KMS-11 (cell line): ENCODE measurements at regions not wholly inside any gene's neighbourhood (a gene's known extent, or its start where the extent isn't known, plus 50 kb on each side); places are given as distances from the start of the nearest gene placed in this dataset.

Experiments
- H2AFZ ChIP-seq: fragments of 200-600 bp; sonication (generic); 2 replicates; pipeline ENCODE4 v1.6.1; 2016; ENCODE audit warnings: antibody characterized with exemption, mixed run types, low read depth
- H3K27ac ChIP-seq: fragments of 200-600 bp; sonication (generic); 2 replicates; pipeline ENCODE4 v1.6.1; 2016; ENCODE audit warnings: mild to moderate bottlenecking, mixed run types
- H3K27me3 ChIP-seq: fragments of 200-600 bp; sonication (generic); 2 replicates; pipeline ENCODE4 v1.6.1; 2017; ENCODE audit warnings: mild to moderate bottlenecking, low read depth, mixed run types, moderate library complexity; ENCODE audit not compliant: insufficient read depth
- H3K36me3 ChIP-seq: fragments of 200-600 bp; sonication (generic); 2 replicates; pipeline ENCODE4 v1.6.1; 2017; ENCODE audit warnings: mild to moderate bottlenecking, mixed run types; ENCODE audit not compliant: insufficient read depth
- H3K4me1 ChIP-seq: fragments of 200-600 bp; sonication (generic); 2 replicates; pipeline ENCODE4 v1.6.1; 2016; ENCODE audit warnings: mild to moderate bottlenecking, low read depth, mixed run types; ENCODE audit not compliant: poor library complexity, severe bottlenecking
- H3K4me2 ChIP-seq: fragments of 200-600 bp; sonication (generic); 2 replicates; pipeline ENCODE4 v1.7.0; 2016; ENCODE audit warnings: mild to moderate bottlenecking, mixed run types
- H3K4me3 ChIP-seq: fragments of 200-600 bp; sonication (generic); IDR thresholded peaks from 2 replicates; pipeline ENCODE4 v1.6.1; 2017; ENCODE audit warnings: low read depth, low read length, mixed read lengths; ENCODE audit not compliant: insufficient read depth
- H3K79me2 ChIP-seq: fragments of 200-600 bp; sonication (generic); 2 replicates; pipeline ENCODE4 v1.6.1; 2016; ENCODE audit warnings: low read depth, mixed run types; ENCODE audit not compliant: insufficient read depth
- H3K9ac ChIP-seq: fragments of 200-600 bp; sonication (generic); 2 replicates; pipeline ENCODE4 v1.6.1; 2016; ENCODE audit warnings: mild to moderate bottlenecking, mixed run types
- H4K20me1 ChIP-seq: fragments of 200-600 bp; sonication (generic); 2 replicates; pipeline ENCODE4 v1.6.1; 2016; ENCODE audit warnings: mild to moderate bottlenecking, mixed run types; ENCODE audit not compliant: insufficient read depth
- TF ChIP-seq, protein P1 (sequence below): fragments of 200-600 bp; sonication (generic); conservative IDR thresholded peaks from 2 replicates; pipeline ENCODE4 v1.6.1; 2017; ENCODE audit warnings: low read depth, mild to moderate bottlenecking, antibody characterized with exemption, low read length, moderate library complexity, mixed read lengths

DNA sequence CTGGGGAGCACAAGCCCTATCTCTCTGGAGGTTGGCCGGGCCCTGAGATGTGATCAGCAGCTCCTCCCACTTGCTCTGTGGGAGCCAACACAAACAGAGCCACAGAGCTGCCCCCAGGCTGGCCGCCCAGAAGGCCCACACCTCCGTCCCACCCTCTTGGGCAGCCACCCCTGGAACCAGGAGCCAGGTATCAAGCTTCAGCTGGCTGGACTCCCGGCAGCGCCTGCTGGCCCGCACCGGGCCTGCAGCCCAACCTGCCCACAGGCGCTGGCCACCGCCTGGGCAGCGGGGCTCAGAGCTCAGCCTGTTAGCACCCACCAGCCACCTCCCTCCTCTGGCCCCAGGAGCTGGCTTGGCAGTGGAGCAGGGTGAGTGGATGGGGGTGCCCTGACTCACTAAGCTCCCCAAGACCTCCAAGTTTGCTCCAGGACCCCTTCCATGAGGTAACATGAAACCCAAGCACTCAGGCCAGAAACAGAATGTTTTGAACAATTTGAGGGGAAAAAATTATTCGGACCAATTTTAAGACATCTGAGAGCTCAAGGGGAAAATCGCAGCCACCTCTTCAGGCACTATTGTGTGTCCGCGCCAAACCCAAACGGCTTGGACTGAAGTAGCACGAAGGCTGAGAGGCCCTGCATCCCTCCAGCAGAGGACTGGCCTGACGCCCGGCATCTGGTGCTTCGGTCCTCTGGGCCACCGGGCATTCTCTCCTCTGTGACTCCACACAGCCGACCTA lies 450.8 kb downstream of the SOX6 start:
- Histone ChIP-seq H4K20me1 (no peaks in the 10 kb centered on the region), H3K4me1 (no peaks in the 10 kb centered on the region), H3K36me3 (no peaks in the 10 kb centered on the region), H3K27me3 (no peaks in the 10 kb centered on the region), H3K4me2 (no peak overlapping the region), H3K27ac (no peak overlapping the region), H3K4me3 (no peak overlapping the region), H3K79me2 (no peaks in the 10 kb centered on the region), H3K9ac (no peak overlapping the region), H2AFZ (no peak overlapping the region)
- TF ChIP-seq, protein P1, sequence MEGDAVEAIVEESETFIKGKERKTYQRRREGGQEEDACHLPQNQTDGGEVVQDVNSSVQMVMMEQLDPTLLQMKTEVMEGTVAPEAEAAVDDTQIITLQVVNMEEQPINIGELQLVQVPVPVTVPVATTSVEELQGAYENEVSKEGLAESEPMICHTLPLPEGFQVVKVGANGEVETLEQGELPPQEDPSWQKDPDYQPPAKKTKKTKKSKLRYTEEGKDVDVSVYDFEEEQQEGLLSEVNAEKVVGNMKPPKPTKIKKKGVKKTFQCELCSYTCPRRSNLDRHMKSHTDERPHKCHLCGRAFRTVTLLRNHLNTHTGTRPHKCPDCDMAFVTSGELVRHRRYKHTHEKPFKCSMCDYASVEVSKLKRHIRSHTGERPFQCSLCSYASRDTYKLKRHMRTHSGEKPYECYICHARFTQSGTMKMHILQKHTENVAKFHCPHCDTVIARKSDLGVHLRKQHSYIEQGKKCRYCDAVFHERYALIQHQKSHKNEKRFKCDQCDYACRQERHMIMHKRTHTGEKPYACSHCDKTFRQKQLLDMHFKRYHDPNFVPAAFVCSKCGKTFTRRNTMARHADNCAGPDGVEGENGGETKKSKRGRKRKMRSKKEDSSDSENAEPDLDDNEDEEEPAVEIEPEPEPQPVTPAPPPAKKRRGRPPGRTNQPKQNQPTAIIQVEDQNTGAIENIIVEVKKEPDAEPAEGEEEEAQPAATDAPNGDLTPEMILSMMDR, result no peak

DNA sequence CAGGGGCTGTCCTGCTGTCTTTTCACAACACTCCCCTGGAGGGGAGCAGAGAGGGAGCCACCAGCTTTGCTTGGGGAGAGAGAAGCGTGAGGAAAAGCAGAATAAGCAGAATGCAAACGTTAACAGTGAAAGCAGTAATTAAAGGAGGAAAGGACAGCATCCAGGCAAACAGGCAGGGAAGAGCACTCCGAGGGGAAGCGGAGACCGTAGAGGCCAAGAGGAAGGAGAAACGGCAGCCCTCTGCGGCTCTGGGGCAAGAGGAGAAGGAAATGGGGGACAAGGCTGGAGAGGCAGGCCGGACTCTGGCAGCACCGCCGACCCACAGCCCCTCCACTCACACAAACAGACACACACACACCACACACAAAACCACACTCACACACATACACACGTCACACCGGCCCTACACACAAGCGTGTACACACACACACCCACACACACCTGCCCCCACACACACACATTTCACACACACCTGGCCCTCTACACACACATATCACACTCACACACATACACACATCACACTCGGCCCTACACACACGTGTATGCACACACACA lies 449.8 kb downstream of the SOX6 start:
- H2AFZ ChIP-seq, result no peak overlapping the region
- H3K36me3 ChIP-seq, result no peaks in the 10 kb centered on the region
- no peaks in the 10 kb centered on the region for H4K20me1 ChIP-seq
- H3K79me2 ChIP-seq, result no peaks in the 10 kb centered on the region
- no peak overlapping the region for H3K4me2 ChIP-seq
- H3K4me1 ChIP-seq, result no peaks in the 10 kb centered on the region
- no peak overlapping the region for H3K4me3 ChIP-seq
- H3K9ac ChIP-seq, result no peak overlapping the region
- H3K27ac ChIP-seq, result no peak overlapping the region
- TF ChIP-seq, protein P1, result no peak
- no peaks in the 10 kb centered on the region for H3K27me3 ChIP-seq

DNA sequence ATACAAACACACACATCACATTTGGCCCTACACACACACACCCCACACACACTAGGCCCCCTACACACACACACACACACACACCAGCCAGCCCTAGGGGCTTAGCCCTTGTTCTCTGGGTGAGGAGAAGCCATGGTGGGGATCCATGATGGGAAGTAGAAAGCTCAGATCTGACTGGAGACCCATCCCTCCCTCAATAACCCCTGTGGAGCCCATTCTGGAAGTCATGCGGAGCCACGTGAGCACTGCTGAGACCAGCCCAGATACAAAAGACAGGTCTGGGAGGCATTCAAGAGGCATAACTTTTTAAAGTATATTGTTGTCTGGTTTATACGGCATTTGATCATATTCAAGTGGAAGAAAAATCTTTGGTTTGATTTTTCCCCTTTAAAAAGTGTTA lies 448.5 kb downstream of the SOX6 start:
- TF ChIP-seq, protein P1, result no peak
- H3K27ac ChIP-seq, result no peak overlapping the region
- no peaks in the 10 kb centered on the region for H4K20me1 ChIP-seq
- H3K79me2 ChIP-seq, result no peaks in the 10 kb centered on the region
- no peaks in the 10 kb centered on the region for H3K36me3 ChIP-seq
- H3K9ac ChIP-seq, result no peak overlapping the region
- no peaks in the 10 kb centered on the region for H3K4me1 ChIP-seq
- H3K4me3 ChIP-seq, result no peak overlapping the region
- no peak overlapping the region for H2AFZ ChIP-seq
- no peaks in the 10 kb centered on the region for H3K27me3 ChIP-seq
- no peak overlapping the region for H3K4me2 ChIP-seq

DNA sequence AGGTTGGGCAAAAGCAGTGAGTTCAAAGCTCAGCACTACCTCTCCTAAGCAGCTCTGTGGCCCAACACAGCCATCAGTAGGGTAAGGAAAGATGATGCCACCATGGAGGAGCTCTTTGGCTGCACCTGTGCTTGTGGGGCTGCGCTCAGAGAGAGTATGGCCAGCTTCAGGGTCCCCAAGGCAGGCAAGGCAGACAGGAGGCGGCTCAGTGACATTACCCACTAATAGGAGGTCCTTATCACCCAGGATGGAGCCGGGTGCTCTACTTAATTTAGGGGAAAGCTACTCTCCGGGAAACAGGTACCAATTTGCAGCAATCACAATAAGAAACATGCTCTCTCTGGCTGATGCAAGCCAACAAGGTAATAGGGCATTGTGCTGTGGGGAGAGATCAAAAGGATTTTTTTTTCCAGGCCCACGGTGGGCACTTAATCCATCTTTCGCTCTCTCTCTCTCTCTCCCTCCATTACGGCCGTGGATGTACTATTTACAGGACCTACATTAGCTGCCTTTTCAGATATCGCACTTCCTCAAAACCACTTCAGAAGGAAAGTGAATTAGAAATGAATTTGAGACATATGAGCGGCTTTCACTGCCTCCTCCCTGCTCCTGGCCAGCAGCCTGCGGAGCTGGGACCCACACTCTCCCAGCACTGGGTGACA lies 446.3 kb downstream of the SOX6 start:
- no peaks in the 10 kb centered on the region for H3K4me1 ChIP-seq
- no peaks in the 10 kb centered on the region for H3K36me3 ChIP-seq
- TF ChIP-seq, protein P1, result no peak
- no peaks in the 10 kb centered on the region for H4K20me1 ChIP-seq
- no peaks in the 10 kb centered on the region for H3K27me3 ChIP-seq
- H2AFZ ChIP-seq, result no peak overlapping the region
- H3K79me2 ChIP-seq, result no peaks in the 10 kb centered on the region
- H3K4me2 ChIP-seq, result no peak overlapping the region
- no peak overlapping the region for H3K4me3 ChIP-seq
- H3K27ac ChIP-seq, result no peak overlapping the region
- H3K9ac ChIP-seq, result no peak overlapping the region
